HCT116 (cell line): ENCODE measurements at regions not wholly inside any gene's neighbourhood (a gene's known extent, or its start where the extent isn't known, plus 50 kb on each side); places are given as distances from the start of the nearest gene placed in this dataset.

Source experiments
- CEBPB ChIP-seq: IDR thresholded peaks from 2 replicates; pipeline ENCODE4 v1.6.1; 2012; ENCODE audit warnings: low read depth
- CTCF ChIP-seq, 3 experiments: fragments of 200-600 bp in 1 of 3; sonication (generic) in 1 of 3; IDR thresholded peaks in 2 of 3; conservative IDR thresholded peaks in 1 of 3; 2 replicates each; pipeline ENCODE4 v1.5.1; 2012 to 2017; ENCODE audit warnings: low read depth in 2 of 3, low read length in 2 of 3, antibody characterized with exemption in 1 of 3, borderline replicate concordance in 1 of 3, control low read depth in 1 of 3, mild to moderate bottlenecking in 1 of 3, mixed read lengths in 1 of 3, mixed run types in 1 of 3, moderate library complexity in 1 of 3; ENCODE audit not compliant: insufficient read depth in 1 of 3
- EGR1 ChIP-seq: IDR thresholded peaks from 2 replicates; pipeline ENCODE4 v1.6.1; 2012; ENCODE audit warnings: low read depth
- EZH2 ChIP-seq: fragments of 200-600 bp; sonication (generic); IDR thresholded peaks from 2 replicates; pipeline ENCODE4 v1.6.1; 2017; ENCODE audit warnings: antibody characterized with exemption, mixed run types
- FOSL1 ChIP-seq: IDR thresholded peaks from 2 replicates; pipeline ENCODE4 v1.6.1; 2012; ENCODE audit warnings: low read depth
- POLR2A ChIP-seq: IDR thresholded peaks from 2 replicates; pipeline ENCODE4 v1.7.0; 2011; ENCODE audit warnings: borderline replicate concordance; ENCODE audit not compliant: insufficient read depth, insufficient read length; ENCODE audit errors: extremely low read depth
- POLR2AphosphoS5 ChIP-seq: IDR thresholded peaks from 2 replicates; pipeline ENCODE4 v1.6.1; 2011; ENCODE audit warnings: mild to moderate bottlenecking, low read depth, low read length, moderate library complexity
- RAD21 ChIP-seq: IDR thresholded peaks from 2 replicates; pipeline ENCODE4 v1.6.1; 2012; ENCODE audit warnings: low read depth, mild to moderate bottlenecking
- REST ChIP-seq: IDR thresholded peaks from 2 replicates; pipeline ENCODE4 v1.6.1; 2012; ENCODE audit warnings: low read depth
- TCF7L2 ChIP-seq: IDR thresholded peaks from 2 replicates; pipeline ENCODE4 v1.7.0; 2011; ENCODE audit warnings: borderline replicate concordance, inconsistent platforms; ENCODE audit not compliant: insufficient read depth, insufficient read length; ENCODE audit errors: extremely low read depth
- YY1 ChIP-seq: IDR thresholded peaks from 2 replicates; pipeline ENCODE4 v1.6.1; 2011; ENCODE audit warnings: low read length, low read depth, moderate library complexity, mild to moderate bottlenecking; ENCODE audit not compliant: insufficient replicate concordance; ENCODE audit errors: extremely low read depth
- ZFX ChIP-seq: fragments of 450-650 bp; IDR thresholded peaks from 2 replicates; pipeline ENCODE4 v1.6.1; 2017

DNA sequence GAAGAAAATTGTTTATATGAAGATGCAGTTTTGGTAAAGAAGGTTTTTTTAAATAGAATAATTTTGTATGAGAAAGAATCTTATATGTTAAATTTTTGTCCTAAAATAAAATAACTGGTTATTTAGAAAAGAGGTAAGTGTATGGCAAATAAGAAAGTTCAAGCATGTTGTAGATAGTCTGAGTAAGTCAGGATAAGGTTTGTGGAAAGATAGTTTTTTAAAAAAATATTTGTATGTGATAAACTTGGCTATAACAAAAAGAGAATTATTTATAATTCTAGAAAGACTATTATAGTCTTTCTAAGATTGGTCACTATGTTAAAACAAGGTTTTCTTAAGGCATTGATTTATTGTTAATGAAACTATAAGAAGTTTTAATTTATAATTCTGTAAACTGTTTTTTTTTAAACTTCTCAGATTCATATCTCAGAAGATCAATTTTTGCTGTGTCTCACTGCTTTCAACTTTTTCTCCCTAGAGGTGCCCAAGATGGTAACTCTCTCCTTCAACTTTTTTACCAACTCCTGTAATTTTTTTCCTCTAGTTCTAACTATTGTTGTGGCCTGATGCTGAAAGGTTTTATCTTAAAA, 698.6 kb downstream of the CCSER2 start:
- TF ChIP-seq REST (no peak), CTCF (IDR thresholded peaks at IDR 0.05 in 2 of 3, conservative IDR thresholded peaks at IDR 0.05 in 1 of 3; ENCODE audit: borderline replicate concordance in 1 of 3, insufficient read depth in 1 of 3, low read depth in 2 of 3, low read length in 2 of 3) (no peak), TCF7L2 (no peak), POLR2A (no peak), EGR1 (no peak), RAD21 (no peak), ZFX (no peak), POLR2AphosphoS5 (no peak), FOSL1 (no peak), EZH2 (no peak), YY1 (no peak), CEBPB (no peak)
